TTC549 (cell line): ENCODE measurements at regions not wholly inside any gene's neighbourhood (a gene's known extent, or its start where the extent isn't known, plus 50 kb on each side); places are given as distances from the start of the nearest gene placed in this dataset.

ENCODE experiments used
- FAIRE-seq: peaks from 2 replicates; lab custom pipeline; 2012; peaks lifted over from hg19 to GRCh38; lab: Jason Lieb, UNC

DNA sequence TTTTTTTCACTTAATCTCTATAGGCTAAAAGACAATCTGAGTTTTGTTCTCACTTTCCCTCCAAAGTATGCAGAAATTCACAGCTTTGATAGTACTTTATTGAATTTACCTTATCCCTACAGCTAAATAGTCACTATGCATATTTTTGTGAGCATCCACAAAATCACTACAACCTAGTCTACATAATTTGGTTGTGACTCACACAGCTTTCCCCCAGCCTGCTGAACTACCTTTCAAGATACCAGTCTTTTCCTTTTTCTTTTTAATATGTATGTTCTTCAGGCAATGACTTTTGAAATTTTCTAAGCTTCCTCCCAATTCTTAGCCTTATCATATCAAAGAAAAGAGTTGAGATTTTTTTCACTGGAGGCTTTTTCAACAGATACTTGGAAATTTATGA is 347.3 kb upstream of the CDH6 start:
- no peak for FAIRE-seq

GRCh38 chr5:30845194-30845593 is 348.3 kb upstream of the CDH6 start:
- FAIRE-seq, result no peak

DNA sequence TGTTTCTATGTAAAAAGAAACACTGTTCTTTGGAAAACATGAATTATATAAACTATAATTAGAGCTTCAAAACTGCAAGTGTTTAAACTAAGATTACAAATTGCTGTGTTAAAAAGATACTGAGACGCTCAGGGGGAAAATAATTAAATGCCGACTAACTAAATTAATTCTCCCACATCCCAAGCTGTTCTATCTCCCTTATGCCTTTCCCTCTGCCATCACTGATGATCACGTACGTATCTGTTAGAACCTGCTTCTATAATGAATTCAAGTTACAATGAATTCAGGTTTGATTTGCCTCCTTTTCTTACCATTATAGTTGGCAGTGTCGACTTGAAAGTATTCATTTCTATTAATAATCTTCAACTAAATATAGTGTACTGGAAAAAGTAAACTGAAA is 349.9 kb upstream of the CDH6 start:
- no peak for FAIRE-seq

DNA sequence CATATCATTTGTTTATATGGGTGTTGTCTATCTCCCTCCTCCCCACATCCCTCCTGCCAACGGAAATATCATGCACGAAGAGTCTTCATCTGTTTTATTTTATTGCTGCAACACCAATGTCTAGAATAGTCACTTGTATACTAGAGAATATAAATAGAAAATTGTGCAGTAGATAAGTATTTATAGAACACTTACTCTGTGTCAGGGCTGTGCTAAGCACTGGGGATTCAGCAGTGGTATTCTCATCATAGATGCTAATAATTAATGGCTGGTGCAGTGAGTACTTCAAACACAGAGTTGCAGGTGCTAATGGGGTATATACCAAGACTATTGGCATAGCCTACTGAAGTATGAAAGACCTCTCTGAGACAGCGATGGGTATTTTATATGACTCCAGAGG is 353.5 kb upstream of the CDH6 start:
- FAIRE-seq, result no peak

DNA sequence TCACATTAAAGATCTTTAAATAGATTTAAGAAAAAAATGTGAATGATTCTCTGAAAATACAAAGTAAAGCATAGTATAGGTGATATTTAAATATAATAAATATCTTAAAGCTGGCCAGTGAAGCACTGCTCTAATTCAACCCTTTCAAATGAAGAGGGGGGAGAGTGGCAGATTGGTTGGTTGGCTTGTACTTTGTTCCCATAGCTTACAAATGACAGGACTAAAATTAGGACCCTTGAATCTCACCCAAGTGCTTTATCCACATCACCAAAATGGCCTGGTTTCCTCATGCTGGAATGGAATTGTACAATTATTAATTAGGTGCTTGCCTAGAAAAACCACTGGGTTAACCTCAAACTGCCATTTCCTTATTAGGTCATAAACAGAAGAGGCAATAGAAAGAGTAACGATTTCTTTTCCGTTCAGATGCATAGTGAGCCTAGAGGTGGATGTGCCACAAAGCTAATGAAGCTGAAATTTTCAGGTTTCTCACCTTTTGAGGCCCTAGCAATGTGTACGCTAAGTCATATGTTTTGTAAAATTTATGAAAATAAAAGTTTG is 354.5 kb upstream of the CDH6 start:
- FAIRE-seq, result no peak

- FAIRE-seq, result no peak
These were observed 361.0 kb upstream of the CDH6 start for GRCh38 chr5:30832519-30832918.

GRCh38 chr5:30831605-30832004 is 361.9 kb upstream of the CDH6 start:
- FAIRE-seq, result no peak

GRCh38 chr5:30831123-30831522 is 362.4 kb upstream of the CDH6 start:
- no peak for FAIRE-seq

DNA sequence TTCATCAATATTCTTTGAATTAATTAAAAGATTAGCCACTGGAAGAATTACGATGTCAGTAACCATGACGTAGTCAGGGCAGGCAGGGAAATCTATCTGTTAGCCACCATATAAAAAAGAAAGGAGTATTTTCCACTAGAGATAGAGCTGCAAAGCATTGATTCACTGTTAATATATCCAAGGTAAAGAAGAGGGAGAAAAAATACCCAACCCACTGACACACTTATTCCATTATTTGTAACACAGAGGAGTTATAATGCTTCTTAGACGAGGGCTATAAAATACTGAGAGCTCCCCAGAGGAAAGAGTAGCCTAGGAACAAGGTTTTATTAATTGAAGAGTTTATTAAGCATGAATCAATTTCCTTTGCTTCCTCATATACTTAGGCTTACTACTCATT is 382.2 kb upstream of the CDH6 start:
- FAIRE-seq, result no peak

DNA sequence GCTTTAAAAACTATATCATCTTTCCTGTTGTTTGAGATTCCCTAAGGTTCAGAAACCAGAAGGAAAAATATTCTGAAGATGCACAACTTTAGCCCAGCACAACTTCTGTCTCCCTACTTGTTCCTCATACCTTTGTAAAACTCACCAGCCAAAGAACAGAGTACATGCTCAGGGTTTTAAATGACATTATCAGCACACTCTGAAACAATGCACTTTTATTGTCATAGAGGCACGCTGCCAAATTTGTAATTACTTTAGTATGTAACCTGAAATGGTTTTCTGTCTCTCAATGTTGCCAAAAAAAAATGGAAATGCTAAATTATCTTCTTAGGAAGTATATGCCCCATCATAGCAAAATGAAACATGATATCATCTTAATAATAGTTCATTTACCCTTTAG is 383.6 kb upstream of the CDH6 start:
- FAIRE-seq, result no peak

GRCh38 chr5:30808996-30809395 is 384.5 kb upstream of the CDH6 start:
- FAIRE-seq, result no peak

- no peak for FAIRE-seq
These were observed 388.6 kb upstream of the CDH6 start for GRCh38 chr5:30804739-30805505.

DNA sequence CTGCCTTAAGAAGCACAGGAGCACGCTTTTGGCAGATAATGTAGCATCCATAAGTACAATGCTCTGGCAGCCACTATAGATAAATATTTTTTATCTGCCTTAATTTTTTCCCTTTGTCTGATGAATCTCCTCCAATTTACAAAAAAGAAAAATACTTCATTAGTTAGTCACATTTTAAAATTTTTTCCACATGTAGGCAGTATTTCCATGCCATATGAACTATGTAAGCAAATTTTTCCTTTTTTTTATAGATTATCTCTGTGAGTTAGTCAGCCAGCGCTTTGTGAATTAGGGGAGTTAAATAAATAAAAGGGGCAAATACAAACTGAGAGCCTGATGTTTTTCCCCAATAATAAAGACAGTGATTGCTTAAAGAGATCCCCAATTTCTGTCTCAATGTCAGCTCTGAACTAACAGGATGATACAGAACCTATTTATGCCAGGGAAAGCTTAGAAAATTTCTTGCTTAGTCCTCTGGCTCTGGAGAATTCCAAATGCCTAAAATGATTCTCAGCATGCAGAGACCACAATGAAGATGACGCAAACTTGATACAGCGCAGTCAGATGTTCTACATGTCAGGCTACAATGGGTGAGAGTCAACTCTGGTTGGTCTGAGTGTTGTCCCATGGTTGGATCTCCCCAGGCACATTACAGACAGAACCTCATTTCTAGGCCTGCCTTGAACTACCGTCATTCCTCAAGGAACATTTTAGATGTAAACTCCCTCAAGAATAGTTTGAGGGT is 390.4 kb upstream of the CDH6 start:
- FAIRE-seq, result no peak

- no peak for FAIRE-seq
These were observed 411.8 kb upstream of the CDH6 start for GRCh38 chr5:30781643-30782042.

GRCh38 chr5:30768056-30768690 is 425.3 kb upstream of the CDH6 start:
- no peak for FAIRE-seq

GRCh38 chr5:30765706-30766105 is 427.8 kb upstream of the CDH6 start:
- no peak for FAIRE-seq

GRCh38 chr5:30765227-30765626 is 428.3 kb upstream of the CDH6 start:
- no peak for FAIRE-seq

DNA sequence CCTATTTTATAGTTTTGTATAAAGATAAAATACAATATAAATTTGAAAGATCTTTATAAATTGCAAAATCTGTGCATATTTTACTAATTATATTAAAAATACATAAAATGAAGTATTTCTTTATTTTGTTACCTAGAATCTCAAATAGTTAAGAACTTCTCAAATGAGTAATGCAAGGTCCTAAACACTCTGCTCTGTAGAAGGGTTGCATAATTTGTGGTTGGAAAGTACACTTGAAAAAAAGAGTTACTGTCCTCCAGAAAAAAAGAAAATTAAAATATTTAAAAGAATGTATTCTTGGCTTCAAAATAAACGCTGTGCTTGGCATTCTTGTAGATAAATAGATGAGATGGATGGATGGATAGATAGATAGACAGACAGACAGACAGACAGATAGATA is 428.8 kb upstream of the CDH6 start:
- FAIRE-seq, result no peak

DNA sequence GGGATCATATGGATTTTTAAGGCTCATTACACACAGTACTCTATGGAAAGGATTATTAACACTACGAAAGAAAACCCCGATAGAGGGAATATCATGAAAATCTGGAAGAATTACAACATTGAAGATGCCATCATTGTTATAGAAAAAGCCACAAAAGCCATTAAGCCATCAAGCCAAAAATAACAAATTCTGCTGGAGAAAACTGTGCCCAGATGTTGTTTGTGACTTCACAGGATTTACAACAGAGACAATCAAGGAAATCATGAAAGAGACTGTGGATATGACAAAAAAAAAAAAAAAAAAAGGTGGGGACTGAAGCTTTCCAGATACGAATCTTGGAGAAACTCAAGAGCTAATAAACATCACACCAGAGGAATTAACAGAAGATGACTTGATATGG is 433.8 kb upstream of the CDH6 start:
- no peak for FAIRE-seq

GRCh38 chr5:30752015-30752414 is 441.5 kb upstream of the CDH6 start:
- FAIRE-seq, result no peak

- FAIRE-seq, result no peak
These were observed 443.5 kb upstream of the CDH6 start for GRCh38 chr5:30749971-30750370.

DNA sequence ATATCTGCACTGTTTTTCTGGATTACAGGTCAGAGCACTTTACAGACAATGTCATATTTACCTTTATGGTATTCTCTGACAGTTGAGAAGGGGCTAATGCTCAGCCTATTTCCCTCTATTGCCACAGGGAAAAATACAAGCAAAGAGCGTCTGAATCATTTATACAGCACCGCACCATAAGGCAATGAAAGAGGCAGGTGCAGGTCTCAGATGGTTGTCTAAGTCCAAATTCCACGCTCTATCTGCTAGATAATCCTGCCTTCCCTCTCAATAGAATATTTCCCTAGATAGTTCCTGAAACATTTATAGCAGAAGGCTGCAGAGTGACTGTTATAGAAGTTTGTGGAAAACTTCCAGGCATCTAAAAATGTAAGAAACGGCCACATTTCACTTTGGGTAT is 446.1 kb upstream of the CDH6 start:
- no peak for FAIRE-seq

GRCh38 chr5:30736669-30737068 is 456.8 kb upstream of the CDH6 start:
- FAIRE-seq, result no peak
